ENCODE measurements at regions not wholly inside any gene's neighbourhood (a gene's known extent, or its start where the extent isn't known, plus 50 kb on each side); places are given as distances from the start of the nearest gene placed in this dataset.

GRCh38 chr5:42888771-42889170, 77.1 kb upstream of the SELENOP start:
- ChIA-PET CTCF (interaction anchor here (0.6 to 5.1 kb wide), 33 partner anchors 10 to 1233 kb away, joined by 3 to 37 read pairs (median 5); partner anchors contain the start of genes GHR and SELENOP), POLR2A (interaction anchor here (0.9 to 5.5 kb wide), 6 partner anchors 31 to 153 kb away, joined by 3 to 48 read pairs (median 4); partner anchors contain the start of gene SELENOP)
- Mint-ChIP-seq H3K4me1 (ENCODE audit: insufficient read depth, unreplicated experiment) (no peaks in the 10 kb centered on the region), H3K27me3 (ENCODE audit: insufficient read depth, unreplicated experiment) (no peaks in the 10 kb centered on the region), H3K9me3 (ENCODE audit: unreplicated experiment) (no peaks in the 10 kb centered on the region), H3K4me3 (ENCODE audit: unreplicated experiment) (no peak overlapping the region), H3K27ac (ENCODE audit: low read depth, unreplicated experiment) (no peak overlapping the region), H3K36me3 (ENCODE audit: insufficient read depth, unreplicated experiment) (no peaks in the 10 kb centered on the region)
- DNase-seq (ENCODE audit: unreplicated experiment) = no peak
- intact Hi-C loops (cut with micrococcal nuclease) = loop anchor here (1.0 to 10.0 kb wide), 8 partner anchors 116 to 1032 kb away; partner anchors contain the start of gene GHR
- no peak for TF ChIP-seq CTCF (IDR thresholded peaks at IDR 0.05; ENCODE audit: unreplicated experiment)
- BruUV-seq (replicated peaks) = no TSS peak

GRCh38 chr5:42887575-42887974, 75.9 kb upstream of the SELENOP start:
- no peak for TF ChIP-seq CTCF (IDR thresholded peaks at IDR 0.05; ENCODE audit: unreplicated experiment)

GRCh38 chr5:42887097-42887496, 75.4 kb upstream of the SELENOP start:
- H3K4me3 Mint-ChIP-seq (ENCODE audit: unreplicated experiment) = no peak overlapping the region
- TF ChIP-seq CTCF (IDR thresholded peaks at IDR 0.05; ENCODE audit: unreplicated experiment) = no peak
- DNase-seq (ENCODE audit: unreplicated experiment) = peak; percentile 41
- ChIA-PET POLR2A (interaction anchor here (5.5 kb wide), 1 partner anchor 76 kb away, joined by 48 read pairs; the partner anchor contains the start of gene SELENOP), CTCF (interaction anchor here (1.2 to 3.7 kb wide), 4 partner anchors 12 to 373 kb away, joined by 4 to 29 read pairs (median 15); partner anchors contain the start of gene SELENOP)
- no peaks in the 10 kb centered on the region for H3K36me3 Mint-ChIP-seq (ENCODE audit: insufficient read depth, unreplicated experiment)
- H3K27me3 Mint-ChIP-seq (ENCODE audit: insufficient read depth, unreplicated experiment) = no peaks in the 10 kb centered on the region
- intact Hi-C loops (cut with micrococcal nuclease) = loop anchor here (10.0 kb wide), 1 partner anchor 372 kb away; no protein-coding TSS in a partner anchor
- H3K27ac Mint-ChIP-seq (ENCODE audit: low read depth, unreplicated experiment) = no peak overlapping the region
- no TSS peak for BruUV-seq (replicated peaks)
- no peaks in the 10 kb centered on the region for H3K9me3 Mint-ChIP-seq (ENCODE audit: unreplicated experiment)
- no peaks in the 10 kb centered on the region for H3K4me1 Mint-ChIP-seq (ENCODE audit: insufficient read depth, unreplicated experiment)

More at GRCh38 chr5:42887575-42887974, 75.9 kb upstream of the SELENOP start:
- CTCF ChIA-PET = interaction anchor here (0.6 to 5.1 kb wide), 7 partner anchors 13 to 1032 kb away, joined by 3 to 37 read pairs (median 26); partner anchors contain the start of genes GHR and SELENOP
- no peaks in the 10 kb centered on the region for H3K9me3 Mint-ChIP-seq (ENCODE audit: unreplicated experiment)
- no peaks in the 10 kb centered on the region for H3K4me1 Mint-ChIP-seq (ENCODE audit: insufficient read depth, unreplicated experiment)
- intact Hi-C loops (cut with micrococcal nuclease) = loop anchor here (10.0 kb wide), 1 partner anchor 373 kb away; no protein-coding TSS in a partner anchor
- no peaks in the 10 kb centered on the region for H3K27me3 Mint-ChIP-seq (ENCODE audit: insufficient read depth, unreplicated experiment)
- H3K4me3 Mint-ChIP-seq (ENCODE audit: unreplicated experiment) = no peak overlapping the region
- POLR2A ChIA-PET = interaction anchor here (0.7 to 5.5 kb wide), 3 partner anchors 46 to 94 kb away, joined by 3 to 48 read pairs (median 3); partner anchors contain the start of gene SELENOP
- no TSS peak for BruUV-seq (replicated peaks)
- H3K36me3 Mint-ChIP-seq (ENCODE audit: insufficient read depth, unreplicated experiment) = no peaks in the 10 kb centered on the region
- peak; percentile 12 for DNase-seq (ENCODE audit: unreplicated experiment)
- no peak overlapping the region for H3K27ac Mint-ChIP-seq (ENCODE audit: low read depth, unreplicated experiment)

- TF ChIP-seq CTCF (IDR thresholded peaks at IDR 0.05; ENCODE audit: unreplicated experiment) = no peak
- intact Hi-C loops (cut with micrococcal nuclease) = loop anchor here (10.0 kb wide), 1 partner anchor 372 kb away; no protein-coding TSS in a partner anchor
- H3K9me3 Mint-ChIP-seq (ENCODE audit: unreplicated experiment) = no peaks in the 10 kb centered on the region
- H3K27me3 Mint-ChIP-seq (ENCODE audit: insufficient read depth, unreplicated experiment) = no peaks in the 10 kb centered on the region
- no TSS peak for BruUV-seq (replicated peaks)
- CTCF ChIA-PET = interaction anchor here (0.5 to 1.6 kb wide), 4 partner anchors 67 to 372 kb away, joined by 3 to 7 read pairs (median 4); no protein-coding TSS in a partner anchor
- POLR2A ChIA-PET = interaction anchor here (5.5 kb wide), 1 partner anchor 76 kb away, joined by 48 read pairs; the partner anchor contains the start of gene SELENOP
- H3K4me3 Mint-ChIP-seq (ENCODE audit: unreplicated experiment) = no peak overlapping the region
- DNase-seq (ENCODE audit: unreplicated experiment) = no peak
- H3K4me1 Mint-ChIP-seq (ENCODE audit: insufficient read depth, unreplicated experiment) = no peaks in the 10 kb centered on the region
- no peak overlapping the region for H3K27ac Mint-ChIP-seq (ENCODE audit: low read depth, unreplicated experiment)
- no peaks in the 10 kb centered on the region for H3K36me3 Mint-ChIP-seq (ENCODE audit: insufficient read depth, unreplicated experiment)
Observed at GRCh38 chr5:42886635-42887034, 74.9 kb upstream of the SELENOP start.
